Mesenchymal stem cell (in vitro differentiated cells and primary cell): ENCODE measurements at regions not wholly inside any gene's neighbourhood (a gene's known extent, or its start where the extent isn't known, plus 50 kb on each side); places are given as distances from the start of the nearest gene placed in this dataset.

ENCODE experiments used
- DNase-seq: peaks from one replicate; pipeline ENCODE4 v3.0.0-alpha.2; 2013
- H2AFZ ChIP-seq: one replicate; pipeline ENCODE4 v1.6.1; 2013; ENCODE audit warnings: low read depth, mild to moderate bottlenecking, control low read depth, inconsistent platforms, low read length, moderate library complexity
- H2AK5ac ChIP-seq: 2 replicates; pipeline ENCODE4 v1.6.1; 2013; ENCODE audit warnings: low read length, moderate library complexity, mild to moderate bottlenecking, inconsistent platforms; ENCODE audit not compliant: severe bottlenecking
- H2BK120ac ChIP-seq: one replicate; pipeline ENCODE4 v1.6.1; 2013; ENCODE audit warnings: low read depth, mild to moderate bottlenecking, inconsistent platforms, low read length, moderate library complexity
- H2BK12ac ChIP-seq, 2 experiments: one replicate each; pipeline ENCODE4 v1.6.1; 2013; ENCODE audit warnings: inconsistent platforms in 2 of 2, low read length in 2 of 2, mild to moderate bottlenecking in 2 of 2, moderate library complexity in 2 of 2, control low read depth in 1 of 2
- H2BK15ac ChIP-seq: one replicate; pipeline ENCODE4 v1.6.1; 2013; ENCODE audit warnings: mild to moderate bottlenecking, low read depth, inconsistent platforms; ENCODE audit not compliant: poor library complexity, severe bottlenecking
- H2BK5ac ChIP-seq: 2 replicates; pipeline ENCODE4 v1.6.1; 2013; ENCODE audit warnings: low read depth, mild to moderate bottlenecking, low read length, control low read depth, inconsistent platforms; ENCODE audit not compliant: poor library complexity, severe bottlenecking
- H3K14ac ChIP-seq, 2 experiments: one replicate each; pipeline ENCODE4 v1.6.1; 2013; ENCODE audit warnings: inconsistent platforms in 2 of 2, low read length in 2 of 2, control low read depth in 1 of 2, mild to moderate bottlenecking in 1 of 2, moderate library complexity in 1 of 2
- H3K18ac ChIP-seq, 2 experiments: one replicate each; pipeline ENCODE4 v1.6.1; 2013; ENCODE audit warnings: inconsistent platforms in 2 of 2, low read length in 2 of 2, control low read depth in 1 of 2, low read depth in 1 of 2, mild to moderate bottlenecking in 1 of 2
- H3K23ac ChIP-seq, 2 experiments: one replicate each; pipeline ENCODE4 v1.6.1; 2013; ENCODE audit warnings: inconsistent platforms in 2 of 2, low read length in 2 of 2, mild to moderate bottlenecking in 2 of 2, moderate library complexity in 2 of 2, control low read depth in 1 of 2
- H3K27ac ChIP-seq: 2 replicates; pipeline ENCODE4 v1.5.1; 2013; ENCODE audit warnings: mild to moderate bottlenecking, moderate library complexity, low read length, control low read depth, inconsistent platforms; ENCODE audit not compliant: poor library complexity, severe bottlenecking
- H3K27me3 ChIP-seq, 2 experiments: 2 replicates each; pipeline versions ENCODE4 v1.6.1 to v1.7.0; 2013; ENCODE audit warnings: low read length in 2 of 2, mild to moderate bottlenecking in 2 of 2, moderate library complexity in 2 of 2, control low read depth in 1 of 2, inconsistent platforms in 1 of 2; ENCODE audit not compliant: control insufficient read depth in 1 of 2, insufficient read depth in 1 of 2
- H3K36me3 ChIP-seq, 2 experiments: 2 replicates each; pipeline versions ENCODE4 v1.6.1 to v1.7.0; 2013; ENCODE audit warnings: low read length in 2 of 2, control low read depth in 1 of 2, inconsistent platforms in 1 of 2, low read depth in 1 of 2, mild to moderate bottlenecking in 1 of 2; ENCODE audit not compliant: insufficient read depth in 2 of 2, control insufficient read depth in 1 of 2
- H3K4ac ChIP-seq, 2 experiments: one replicate each; pipeline ENCODE4 v1.6.1; 2013; ENCODE audit warnings: inconsistent platforms in 2 of 2, low read length in 2 of 2, mild to moderate bottlenecking in 2 of 2, moderate library complexity in 2 of 2, control low read depth in 1 of 2, low read depth in 1 of 2
- H3K4me1 ChIP-seq: 2 replicates; pipeline ENCODE4 v1.6.1; 2013; ENCODE audit warnings: low read depth, low read length, control low read depth; ENCODE audit not compliant: control insufficient read depth, insufficient read depth
- H3K4me2 ChIP-seq: 2 replicates; pipeline ENCODE4 v1.6.1; 2013; ENCODE audit warnings: low read length, mild to moderate bottlenecking, inconsistent platforms; ENCODE audit not compliant: poor library complexity, severe bottlenecking
- H3K4me3 ChIP-seq, 2 experiments: 2 replicates each; pipeline versions ENCODE4 v1.5.1 to v1.7.0; 2013; ENCODE audit warnings: low read length in 2 of 2, mild to moderate bottlenecking in 2 of 2, control low read depth in 1 of 2, low read depth in 1 of 2; ENCODE audit not compliant: insufficient read depth in 1 of 2
- H3K79me1 ChIP-seq: replicated peaks from 2 replicates; pipeline ENCODE4 v1.6.1; 2013; ENCODE audit warnings: mild to moderate bottlenecking, control low read depth, low read length, inconsistent platforms; ENCODE audit not compliant: poor library complexity, severe bottlenecking
- H3K9ac ChIP-seq: 2 replicates; pipeline ENCODE4 v1.7.0; 2013; ENCODE audit warnings: mild to moderate bottlenecking, low read length, moderate library complexity
- H3K9me3 ChIP-seq: 2 replicates; pipeline ENCODE4 v1.7.0; 2013; ENCODE audit warnings: mild to moderate bottlenecking, low read length; ENCODE audit not compliant: control insufficient read depth
- H4K8ac ChIP-seq: one replicate; pipeline ENCODE4 v1.6.1; 2013; ENCODE audit warnings: inconsistent platforms, mild to moderate bottlenecking, low read length, moderate library complexity
- H4K91ac ChIP-seq: one replicate; pipeline ENCODE4 v1.6.1; 2013; ENCODE audit warnings: mild to moderate bottlenecking, low read length, inconsistent platforms
- WGBS: methylation state at CpG from one replicate; pipeline ENCODE4 v1.1.7; 2013; ENCODE audit warnings: mixed read lengths; 5-methylcytosine and 5-hydroxymethylcytosine counted together

DNA sequence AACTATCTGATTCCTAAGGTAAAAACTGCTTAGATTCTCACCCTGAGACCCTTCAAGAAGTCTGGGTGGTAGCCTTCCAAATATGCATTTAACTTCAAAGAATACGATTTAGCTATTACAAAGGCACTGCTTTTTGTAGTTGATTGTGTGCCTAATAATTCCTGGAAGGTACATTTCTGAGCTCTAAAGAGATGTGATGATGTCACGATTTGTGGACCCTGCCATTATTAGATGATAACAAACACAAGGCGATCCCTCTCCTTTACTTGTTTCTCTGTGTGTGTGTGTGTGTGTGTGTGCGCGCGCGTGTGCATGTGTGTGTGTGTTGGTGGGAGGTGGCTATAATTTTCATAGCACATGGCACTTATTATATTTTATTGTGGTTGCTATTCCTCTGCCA lies 70.9 kb downstream of the TFPI2 start:
- no peak overlapping the region for H3K9ac ChIP-seq
- no peaks in the 10 kb centered on the region for H3K9me3 ChIP-seq
- H2AK5ac ChIP-seq = no peak overlapping the region
- H4K91ac ChIP-seq = no peak overlapping the region
- no peak for DNase-seq
- H3K14ac ChIP-seq = no peak overlapping the region
- H3K4me3 ChIP-seq = no peak overlapping the region
- H3K4me1 ChIP-seq = no peaks in the 10 kb centered on the region
- H3K27me3 ChIP-seq = no peaks in the 10 kb centered on the region
- 100% methylated on average over 2 of the region's 7 CpGs for WGBS
- no peak overlapping the region for H2AFZ ChIP-seq
- H3K79me1 ChIP-seq = no peaks in the 10 kb centered on the region
- no peak overlapping the region for H3K4ac ChIP-seq
- H3K4me2 ChIP-seq = no peak overlapping the region
- no peak overlapping the region for H4K8ac ChIP-seq
- H3K18ac ChIP-seq = no peak overlapping the region
- H3K23ac ChIP-seq = no peak overlapping the region
- no peaks in the 10 kb centered on the region for H3K36me3 ChIP-seq
- no peak overlapping the region for H3K27ac ChIP-seq
- H2BK5ac ChIP-seq = no peak overlapping the region
- no peak overlapping the region for H2BK120ac ChIP-seq
- H2BK15ac ChIP-seq = no peak overlapping the region
- no peak overlapping the region for H2BK12ac ChIP-seq

DNA sequence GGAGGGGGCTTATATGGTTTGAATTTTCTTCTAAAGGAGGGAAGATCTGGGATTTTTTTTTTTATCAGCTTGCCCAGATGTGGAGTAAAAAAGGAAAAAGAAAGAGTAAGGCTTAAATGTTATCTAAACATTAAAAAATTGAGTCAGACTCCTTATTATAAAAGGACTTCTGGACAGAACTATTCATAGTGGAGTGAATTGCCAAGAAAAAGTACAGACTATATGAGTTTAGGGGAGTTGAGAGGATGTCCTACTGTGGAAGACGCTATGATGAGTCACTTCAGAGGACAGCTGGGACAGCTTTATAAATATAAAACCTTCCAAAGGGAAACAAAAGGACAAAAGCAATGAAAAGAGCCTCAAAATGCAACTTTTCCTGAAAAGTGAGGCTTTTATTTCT lies 73.0 kb downstream of the TFPI2 start:
- whole genome bisulfite sequencing = no CpG with 5 or more reads among the region's 1 CpG
- Histone ChIP-seq H3K4me1 (no peaks in the 10 kb centered on the region), H3K23ac (no peak overlapping the region), H2BK12ac (no peak overlapping the region), H2BK5ac (no peak overlapping the region), H3K79me1 (no peaks in the 10 kb centered on the region), H3K18ac (no peak overlapping the region), H2AK5ac (no peak overlapping the region), H3K14ac (no peak overlapping the region), H4K91ac (no peak overlapping the region), H2AFZ (no peak overlapping the region), H2BK120ac (no peak overlapping the region), H4K8ac (no peak overlapping the region), H3K27me3 (no peaks in the 10 kb centered on the region), H3K9ac (no peak overlapping the region), H2BK15ac (no peak overlapping the region), H3K4me2 (no peak overlapping the region), H3K36me3 (no peaks in the 10 kb centered on the region), H3K4ac (no peak overlapping the region), H3K27ac (no peak overlapping the region), H3K4me3 (no peak overlapping the region), H3K9me3 (no peaks in the 10 kb centered on the region)
- no peak for DNase-seq

DNA sequence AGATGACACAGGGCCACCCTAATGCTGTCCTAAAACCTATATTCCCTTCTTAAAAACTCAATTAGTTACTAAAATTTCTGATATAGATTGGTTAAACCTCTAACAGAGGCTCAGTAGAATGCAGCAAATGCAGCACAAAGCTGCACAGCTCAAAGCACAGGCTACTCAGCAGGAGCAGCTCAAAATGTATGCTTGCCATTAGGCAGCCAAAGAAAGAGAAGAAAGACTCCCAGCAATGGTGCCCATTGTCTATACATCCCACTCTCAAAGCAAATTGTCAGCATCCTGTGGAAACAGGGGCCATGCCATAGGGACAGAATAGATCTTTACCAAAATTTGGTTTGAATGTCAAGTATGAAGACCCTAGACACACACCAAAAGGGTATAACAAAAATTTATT lies 73.5 kb downstream of the TFPI2 start:
- Histone ChIP-seq H3K36me3 (no peaks in the 10 kb centered on the region), H2AK5ac (no peak overlapping the region), H4K91ac (no peak overlapping the region), H3K79me1 (no peaks in the 10 kb centered on the region), H2BK5ac (no peak overlapping the region), H3K9ac (no peak overlapping the region), H3K27me3 (no peaks in the 10 kb centered on the region), H3K23ac (no peak overlapping the region), H3K4me1 (no peaks in the 10 kb centered on the region), H2BK15ac (no peak overlapping the region), H4K8ac (no peak overlapping the region), H3K27ac (no peak overlapping the region), H3K18ac (no peak overlapping the region), H3K4me3 (no peak overlapping the region), H3K14ac (no peak overlapping the region), H2AFZ (no peak overlapping the region), H2BK12ac (no peak overlapping the region), H3K4me2 (no peak overlapping the region), H2BK120ac (no peak overlapping the region), H3K9me3 (no peaks in the 10 kb centered on the region), H3K4ac (no peak overlapping the region)
- DNase-seq = no peak

DNA sequence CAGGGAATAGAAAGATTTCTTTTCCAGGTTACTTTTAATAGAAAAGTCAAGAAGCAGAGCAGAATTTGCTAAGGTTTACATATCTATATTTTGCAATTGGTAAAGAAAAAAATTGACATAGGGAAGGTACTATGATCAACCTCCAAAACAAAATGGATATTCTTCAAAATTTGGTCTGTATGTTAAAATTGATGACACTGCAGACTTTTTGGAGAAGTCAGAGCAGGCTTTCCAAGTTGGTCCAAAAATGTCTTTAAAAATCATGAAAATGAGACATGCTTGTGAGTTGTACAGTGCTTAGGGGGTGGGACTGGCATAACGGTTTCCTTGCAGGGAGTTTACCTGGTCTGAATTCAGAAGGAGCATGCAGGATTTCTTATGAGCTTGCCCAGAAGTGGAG lies 77.0 kb downstream of the TFPI2 start:
- Histone ChIP-seq H4K8ac (no peak overlapping the region), H3K23ac (no peak overlapping the region), H2AK5ac (no peak overlapping the region), H3K79me1 (no peaks in the 10 kb centered on the region), H2BK5ac (no peak overlapping the region), H2BK15ac (no peak overlapping the region), H3K9me3 (no peaks in the 10 kb centered on the region), H3K4me2 (no peak overlapping the region), H3K36me3 (no peaks in the 10 kb centered on the region), H3K27ac (no peak overlapping the region), H2BK12ac (no peak overlapping the region), H3K9ac (no peak overlapping the region), H3K4me1 (no peaks in the 10 kb centered on the region), H2AFZ (no peak overlapping the region), H3K4me3 (no peak overlapping the region), H3K4ac (no peak overlapping the region), H4K91ac (no peak overlapping the region), H3K14ac (no peak overlapping the region), H2BK120ac (no peak overlapping the region), H3K27me3 (no peaks in the 10 kb centered on the region), H3K18ac (no peak overlapping the region)
- 62% methylated on average over 1 of the region's 1 CpG for WGBS
- no peak for DNase-seq
